ENCODE measurements at regions not wholly inside any gene's neighbourhood (a gene's known extent, or its start where the extent isn't known, plus 50 kb on each side); places are given as distances from the start of the nearest gene placed in this dataset.

DNA sequence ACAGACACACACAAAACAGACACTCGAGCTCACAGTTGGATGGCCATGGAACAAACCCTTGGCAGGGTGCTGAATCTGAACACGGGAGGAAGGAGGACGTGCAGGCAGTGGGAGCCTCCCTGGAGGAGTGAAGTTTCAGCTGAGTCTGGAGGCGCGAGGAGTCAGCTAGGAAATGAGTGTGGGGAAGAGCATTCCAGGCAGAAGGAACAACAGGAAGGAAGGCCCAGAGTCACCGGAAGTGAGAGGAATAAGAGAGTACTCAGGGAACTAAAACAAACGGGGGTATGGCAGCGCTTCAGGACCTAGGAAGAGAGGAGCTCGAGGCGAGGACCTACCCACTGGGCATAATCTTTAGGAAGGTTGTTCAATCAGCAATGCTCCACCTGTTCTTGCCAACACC, 137.3 kb downstream of the SYF2 start:
- Histone ChIP-seq H2AFZ (ENCODE audit: insufficient read depth, low read depth, low read length, poor library complexity, severe bottlenecking) (no peak overlapping the region), H4K20me1 (ENCODE audit: insufficient read depth, low read length) (no peaks in the 10 kb centered on the region), H3K4me2 (replicated peaks; ENCODE audit: extremely low read depth, low read length, poor library complexity, severe bottlenecking) (no peak overlapping the region), H3K79me2 (ENCODE audit: insufficient read depth, low read length) (no peaks in the 10 kb centered on the region), H3K4me1 (ENCODE audit: control insufficient read depth in 1 of 2, insufficient read depth in 2 of 2, low read length in 2 of 2) (peaks cover 12 to 13% of the 10 kb centered on the region in 2 donors), H3K9me3 (replicated peaks in 1 of 2; ENCODE audit: control insufficient read depth in 1 of 2, insufficient read depth in 1 of 2, low read length in 2 of 2) (no peaks in the 10 kb centered on the region), H3K27me3 (ENCODE audit: control insufficient read depth in 2 of 2, insufficient read depth in 2 of 2, low read length in 2 of 2) (no peaks in the 10 kb centered on the region), H3K9ac (ENCODE audit: insufficient read depth, low read length, poor library complexity, severe bottlenecking) (no peak overlapping the region), H3K27ac (ENCODE audit: low read depth in 1 of 2, low read length in 2 of 2) (no peak overlapping the region), H3K36me3 (replicated peaks in 1 of 2; ENCODE audit: control insufficient read depth in 1 of 2, insufficient read depth in 2 of 2, low read length in 2 of 2) (no peaks in the 10 kb centered on the region), H3K4me3 (replicated peaks in 1 of 3; ENCODE audit: low read depth in 2 of 3, low read length in 3 of 3) (no peak overlapping the region)
- intact Hi-C loops (cut with micrococcal nuclease) = no loop called here
- H3K9me3 Mint-ChIP-seq = peaks cover 0 to 5% (median 1%) of the 10 kb centered on the region in 7 donors
- no peak overlapping the region for H3K27ac Mint-ChIP-seq
- no peak overlapping the region for H3K4me3 Mint-ChIP-seq
- no peak for DNase-seq
- TF ChIP-seq, protein P1, sequence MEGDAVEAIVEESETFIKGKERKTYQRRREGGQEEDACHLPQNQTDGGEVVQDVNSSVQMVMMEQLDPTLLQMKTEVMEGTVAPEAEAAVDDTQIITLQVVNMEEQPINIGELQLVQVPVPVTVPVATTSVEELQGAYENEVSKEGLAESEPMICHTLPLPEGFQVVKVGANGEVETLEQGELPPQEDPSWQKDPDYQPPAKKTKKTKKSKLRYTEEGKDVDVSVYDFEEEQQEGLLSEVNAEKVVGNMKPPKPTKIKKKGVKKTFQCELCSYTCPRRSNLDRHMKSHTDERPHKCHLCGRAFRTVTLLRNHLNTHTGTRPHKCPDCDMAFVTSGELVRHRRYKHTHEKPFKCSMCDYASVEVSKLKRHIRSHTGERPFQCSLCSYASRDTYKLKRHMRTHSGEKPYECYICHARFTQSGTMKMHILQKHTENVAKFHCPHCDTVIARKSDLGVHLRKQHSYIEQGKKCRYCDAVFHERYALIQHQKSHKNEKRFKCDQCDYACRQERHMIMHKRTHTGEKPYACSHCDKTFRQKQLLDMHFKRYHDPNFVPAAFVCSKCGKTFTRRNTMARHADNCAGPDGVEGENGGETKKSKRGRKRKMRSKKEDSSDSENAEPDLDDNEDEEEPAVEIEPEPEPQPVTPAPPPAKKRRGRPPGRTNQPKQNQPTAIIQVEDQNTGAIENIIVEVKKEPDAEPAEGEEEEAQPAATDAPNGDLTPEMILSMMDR (IDR thresholded peaks at IDR 0.05) = no peak
- WGBS (ENCODE audit: insufficient coverage) = 78% methylated on average over 9 of the region's 10 CpGs
- H3K36me3 Mint-ChIP-seq = no peaks in the 10 kb centered on the region
- H3K4me1 Mint-ChIP-seq = peaks cover 18% of the 10 kb centered on the region
- peaks cover 7 to 11% (median 10%) of the 10 kb centered on the region in 3 donors for H3K27me3 Mint-ChIP-seq (ENCODE audit: low read depth in 3 of 3)

DNA sequence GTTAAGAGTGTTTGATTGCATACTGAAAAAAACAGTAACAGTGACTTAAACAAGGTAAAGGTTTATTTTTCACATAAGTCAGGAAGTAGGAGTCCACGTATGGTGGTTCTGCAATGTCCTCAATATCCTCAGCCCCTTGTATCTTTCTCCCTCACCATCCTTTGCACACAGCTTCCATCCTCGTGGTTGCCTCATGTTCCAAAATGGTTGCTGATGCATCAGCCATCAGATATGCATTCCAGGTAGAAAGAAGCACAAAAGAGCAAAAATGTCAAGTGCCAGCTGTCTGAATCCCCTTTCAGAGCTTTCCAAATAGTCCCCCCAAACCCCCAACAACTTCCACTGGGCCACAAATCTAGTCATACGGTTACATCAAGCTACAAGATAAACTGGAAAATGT, 138.1 kb downstream of the SYF2 start:
- H3K9me3 ChIP-seq (replicated peaks in 1 of 2; ENCODE audit: control insufficient read depth in 1 of 2, insufficient read depth in 1 of 2, low read length in 2 of 2) = no peaks in the 10 kb centered on the region
- Mint-ChIP-seq H3K27me3 (ENCODE audit: low read depth in 3 of 3) (peaks cover 5 to 12% (median 8%) of the 10 kb centered on the region in 3 donors), H3K4me3 (no peak overlapping the region), H3K4me1 (peaks cover 11% of the 10 kb centered on the region), H3K36me3 (no peaks in the 10 kb centered on the region), H3K27ac (no peak overlapping the region), H3K9me3 (peaks cover 0 to 5% (median 0%) of the 10 kb centered on the region in 7 donors)
- no peak overlapping the region for H3K4me2 ChIP-seq (replicated peaks; ENCODE audit: extremely low read depth, low read length, poor library complexity, severe bottlenecking)
- H3K9ac ChIP-seq (ENCODE audit: insufficient read depth, low read length, poor library complexity, severe bottlenecking) = no peak overlapping the region
- no peaks in the 10 kb centered on the region for H3K27me3 ChIP-seq (ENCODE audit: control insufficient read depth in 2 of 2, insufficient read depth in 2 of 2, low read length in 2 of 2)
- TF ChIP-seq, protein P1 (IDR thresholded peaks at IDR 0.05) = no peak
- WGBS (ENCODE audit: insufficient coverage) = 57% methylated on average over 1 of the region's 3 CpGs
- H4K20me1 ChIP-seq (ENCODE audit: insufficient read depth, low read length) = no peaks in the 10 kb centered on the region
- peaks cover 5 to 7% of the 10 kb centered on the region in 2 donors for H3K4me1 ChIP-seq (ENCODE audit: control insufficient read depth in 1 of 2, insufficient read depth in 2 of 2, low read length in 2 of 2)
- no peak for DNase-seq
- intact Hi-C loops (cut with micrococcal nuclease) = no loop called here
- no peaks in the 10 kb centered on the region for H3K79me2 ChIP-seq (ENCODE audit: insufficient read depth, low read length)
- no peak overlapping the region for H2AFZ ChIP-seq (ENCODE audit: insufficient read depth, low read depth, low read length, poor library complexity, severe bottlenecking)
- no peaks in the 10 kb centered on the region for H3K36me3 ChIP-seq (replicated peaks in 1 of 2; ENCODE audit: control insufficient read depth in 1 of 2, insufficient read depth in 2 of 2, low read length in 2 of 2)
- H3K4me3 ChIP-seq (replicated peaks in 1 of 3; ENCODE audit: low read depth in 2 of 3, low read length in 3 of 3) = no peak overlapping the region
- no peak overlapping the region for H3K27ac ChIP-seq (ENCODE audit: low read depth in 1 of 2, low read length in 2 of 2)
